ENCODE measurements at regions not wholly inside any gene's neighbourhood (a gene's known extent, or its start where the extent isn't known, plus 50 kb on each side); places are given as distances from the start of the nearest gene placed in this dataset.
"Not testable (repeated sequence)": the region's sequence is repeated elsewhere in the genome, so short reads cannot be mapped to it uniquely, and the experiment has no call there.

DNA sequence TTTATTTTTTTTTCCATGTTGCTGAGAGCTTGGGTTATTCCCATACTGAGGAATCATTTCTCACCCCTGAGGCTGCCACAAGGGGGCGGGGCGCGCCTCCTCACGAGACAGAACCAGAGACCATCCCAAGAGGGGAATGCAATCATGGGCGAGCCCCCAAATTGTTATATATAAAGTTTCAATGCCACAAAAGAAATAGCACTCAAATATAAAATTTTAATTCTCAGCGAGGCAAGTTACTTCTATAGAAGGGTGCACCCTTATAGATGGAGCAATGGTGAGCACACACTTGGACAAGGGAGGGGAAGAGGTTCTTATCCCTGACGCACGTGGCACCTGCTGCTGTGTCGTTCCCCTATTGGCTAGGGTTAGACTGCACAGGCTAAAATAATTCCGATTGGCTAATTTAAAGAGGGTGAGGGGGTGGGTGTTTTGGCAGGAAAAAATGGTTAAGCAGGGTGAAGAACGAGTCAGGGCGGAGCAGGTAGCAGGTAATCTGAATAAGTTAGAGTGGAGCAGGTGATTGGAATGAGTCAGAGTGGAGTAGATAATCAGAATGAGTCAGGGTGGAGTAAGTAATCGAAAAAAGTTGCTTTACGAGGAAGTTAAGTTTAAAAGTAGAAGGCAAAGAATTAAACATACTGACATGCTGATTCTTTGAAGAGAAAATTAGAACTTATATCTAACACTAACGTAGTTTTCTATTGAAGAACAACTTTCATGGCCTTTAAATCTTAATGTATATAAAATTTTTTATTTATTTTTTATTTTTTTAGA, 177.5 kb downstream of the MTCL1 start:
- Histone ChIP-seq H3K9me3 (ENCODE audit: control insufficient read depth, insufficient read depth, low read depth, low read length) (no peaks in the 10 kb centered on the region), H3K4me1 (ENCODE audit: control insufficient read depth, insufficient read depth, low read length) (no peaks in the 10 kb centered on the region), H3K4me3 (ENCODE audit: low read depth, low read length) (no peak overlapping the region), H3K27ac (ENCODE audit: extremely low read depth, low read depth, low read length) (no peak overlapping the region), H3K36me3 (ENCODE audit: control insufficient read depth in 2 of 2, insufficient read depth in 1 of 2, low read length in 2 of 2) (no peaks in the 10 kb centered on the region)
- CTCF ChIA-PET, result interaction anchor here (0.6 to 0.7 kb wide), 3 partner anchors 18 to 100 kb away, joined by 3 to 5 read pairs (median 5); no protein-coding TSS in a partner anchor
- TF ChIP-seq SETDB1 (IDR thresholded peaks at IDR 0.05; ENCODE audit: insufficient read length, low read length) (peak; percentile 81), ZBTB17 (tag by site-specific recombination; IDR thresholded peaks at IDR 0.05) (no peak)
- POLR2A ChIA-PET, result no interaction called here

DNA sequence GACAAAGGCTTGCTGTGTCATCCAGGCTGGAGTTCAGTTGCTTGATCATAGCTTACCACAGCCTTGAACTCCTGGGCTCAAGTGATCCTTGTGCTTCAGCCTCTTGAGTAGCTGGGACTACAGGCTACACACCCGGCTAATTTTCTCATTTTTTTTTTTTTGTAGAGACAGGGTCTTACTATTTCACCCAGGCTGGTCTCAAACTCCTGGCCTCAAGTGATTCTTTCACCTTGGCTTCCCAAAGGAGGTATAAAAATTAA, 178.0 kb downstream of the MTCL1 start:
- TF ChIP-seq ZNF692 (tag by site-specific recombination; IDR thresholded peaks at IDR 0.05), result no peak
- TF ChIP-seq ATF2 (tag by site-specific recombination; IDR thresholded peaks at IDR 0.05; ENCODE audit: low read depth), result no peak
- no peak for TF ChIP-seq SP3 (tag by site-specific recombination; IDR thresholded peaks at IDR 0.05)
- TF ChIP-seq ZNF529 (tag by site-specific recombination; IDR thresholded peaks at IDR 0.05; ENCODE audit: insufficient replicate concordance), result no peak
- TF ChIP-seq ZXDB (tag by site-specific recombination; IDR thresholded peaks at IDR 0.05), result no peak
- TF ChIP-seq RBAK (tag by site-specific recombination; IDR thresholded peaks at IDR 0.05), result no peak
- no peak for TF ChIP-seq ZNF747 (tag by site-specific recombination; IDR thresholded peaks at IDR 0.05)
- TF ChIP-seq ZNF16 (tag by site-specific recombination; IDR thresholded peaks at IDR 0.05; ENCODE audit: low read depth), result no peak
- TF ChIP-seq HIC1 (tag by site-specific recombination; IDR thresholded peaks at IDR 0.05), result no peak
- no peak for TF ChIP-seq ZNF664 (tag by site-specific recombination; IDR thresholded peaks at IDR 0.05)
- TF ChIP-seq ELK4 (IDR thresholded peaks at IDR 0.05; ENCODE audit: borderline replicate concordance, low read depth, low read length), result no peak
- TF ChIP-seq ZNF18 (tag by site-specific recombination; IDR thresholded peaks at IDR 0.05), result no peak
- TF ChIP-seq, protein P1, sequence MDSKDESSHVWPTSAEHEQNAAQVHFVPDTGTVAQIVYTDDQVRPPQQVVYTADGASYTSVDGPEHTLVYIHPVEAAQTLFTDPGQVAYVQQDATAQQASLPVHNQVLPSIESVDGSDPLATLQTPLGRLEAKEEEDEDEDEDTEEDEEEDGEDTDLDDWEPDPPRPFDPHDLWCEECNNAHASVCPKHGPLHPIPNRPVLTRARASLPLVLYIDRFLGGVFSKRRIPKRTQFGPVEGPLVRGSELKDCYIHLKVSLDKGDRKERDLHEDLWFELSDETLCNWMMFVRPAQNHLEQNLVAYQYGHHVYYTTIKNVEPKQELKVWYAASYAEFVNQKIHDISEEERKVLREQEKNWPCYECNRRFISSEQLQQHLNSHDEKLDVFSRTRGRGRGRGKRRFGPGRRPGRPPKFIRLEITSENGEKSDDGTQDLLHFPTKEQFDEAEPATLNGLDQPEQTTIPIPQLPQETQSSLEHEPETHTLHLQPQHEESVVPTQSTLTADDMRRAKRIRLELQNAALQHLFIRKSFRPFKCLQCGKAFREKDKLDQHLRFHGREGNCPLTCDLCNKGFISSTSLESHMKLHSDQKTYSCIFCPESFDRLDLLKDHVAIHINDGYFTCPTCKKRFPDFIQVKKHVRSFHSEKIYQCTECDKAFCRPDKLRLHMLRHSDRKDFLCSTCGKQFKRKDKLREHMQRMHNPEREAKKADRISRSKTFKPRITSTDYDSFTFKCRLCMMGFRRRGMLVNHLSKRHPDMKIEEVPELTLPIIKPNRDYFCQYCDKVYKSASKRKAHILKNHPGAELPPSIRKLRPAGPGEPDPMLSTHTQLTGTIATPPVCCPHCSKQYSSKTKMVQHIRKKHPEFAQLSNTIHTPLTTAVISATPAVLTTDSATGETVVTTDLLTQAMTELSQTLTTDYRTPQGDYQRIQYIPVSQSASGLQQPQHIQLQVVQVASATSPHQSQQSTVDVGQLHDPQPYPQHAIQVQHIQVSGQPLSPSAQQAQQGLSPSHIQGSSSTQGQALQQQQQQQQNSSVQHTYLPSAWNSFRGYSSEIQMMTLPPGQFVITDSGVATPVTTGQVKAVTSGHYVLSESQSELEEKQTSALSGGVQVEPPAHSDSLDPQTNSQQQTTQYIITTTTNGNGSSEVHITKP (tag by site-specific recombination; IDR thresholded peaks at IDR 0.05), result no peak
- TF ChIP-seq GLIS2 (tag by site-specific recombination; IDR thresholded peaks at IDR 0.05), result no peak
- no peak for TF ChIP-seq ZNF146 (tag by site-specific recombination; IDR thresholded peaks at IDR 0.05)
- TF ChIP-seq ZNF114 (tag by site-specific recombination; IDR thresholded peaks at IDR 0.05), result no peak
- no peak for TF ChIP-seq ZNF776 (tag by site-specific recombination; IDR thresholded peaks at IDR 0.05; ENCODE audit: borderline replicate concordance)
- H3K4me3 ChIP-seq (ENCODE audit: low read depth, low read length), result no peak overlapping the region
- H3K4me1 ChIP-seq (ENCODE audit: control insufficient read depth, insufficient read depth, low read length), result no peaks in the 10 kb centered on the region
- ChIA-PET CTCF (interaction anchor here (0.6 kb wide), 1 partner anchor 96 kb away, joined by 5 read pairs; no protein-coding TSS in a partner anchor), POLR2A (no interaction called here)
- H3K27ac ChIP-seq (ENCODE audit: extremely low read depth, low read depth, low read length), result no peak overlapping the region
- no peaks in the 10 kb centered on the region for H3K9me3 ChIP-seq (ENCODE audit: control insufficient read depth, insufficient read depth, low read depth, low read length)
- H3K36me3 ChIP-seq (ENCODE audit: control insufficient read depth in 2 of 2, insufficient read depth in 1 of 2, low read length in 2 of 2), result no peaks in the 10 kb centered on the region

DNA sequence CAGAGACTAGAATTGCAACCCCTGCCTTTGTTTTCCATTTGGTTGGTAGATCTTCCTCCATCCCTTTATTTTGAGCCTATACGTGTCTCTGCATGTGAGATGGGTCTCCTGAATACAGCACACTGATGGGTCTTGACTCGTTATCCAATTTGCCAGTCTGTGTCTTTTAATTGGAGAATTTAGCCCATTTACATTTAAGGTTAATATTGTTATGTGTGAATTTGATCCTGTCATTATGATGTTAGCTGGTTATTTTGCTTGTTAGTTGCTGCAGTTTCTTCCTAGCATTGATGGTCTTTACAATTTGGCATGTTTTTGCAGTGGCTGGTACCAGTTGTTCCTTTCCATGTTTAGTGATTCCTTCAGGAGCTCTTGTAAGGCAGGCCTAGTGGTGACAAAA, 182.5 kb downstream of the MTCL1 start:
- CTCF ChIA-PET; H3K36me3 ChIP-seq (ENCODE audit: control insufficient read depth in 2 of 2, insufficient read depth in 1 of 2, low read length in 2 of 2); POLR2A ChIA-PET; H3K27ac ChIP-seq (ENCODE audit: extremely low read depth, low read depth, low read length); H3K4me3 ChIP-seq (ENCODE audit: low read depth, low read length); H3K4me1 ChIP-seq (ENCODE audit: control insufficient read depth, insufficient read depth, low read length); H3K9me3 ChIP-seq (ENCODE audit: control insufficient read depth, insufficient read depth, low read depth, low read length): not testable (repeated sequence)
